Endothelial cell of hepatic sinusoid (primary cell): ENCODE measurements at regions not wholly inside any gene's neighbourhood (a gene's known extent, or its start where the extent isn't known, plus 50 kb on each side); places are given as distances from the start of the nearest gene placed in this dataset.
"Not testable (repeated sequence)": the region's sequence is repeated elsewhere in the genome, so short reads cannot be mapped to it uniquely, and the experiment has no call there.

Experiments used
- in situ Hi-C: cut with HindIII; loops from 2 replicates; pipeline ENCODE4 v1.10.0; 2017; ENCODE audit warnings: low sequenced_read_pairs

DNA sequence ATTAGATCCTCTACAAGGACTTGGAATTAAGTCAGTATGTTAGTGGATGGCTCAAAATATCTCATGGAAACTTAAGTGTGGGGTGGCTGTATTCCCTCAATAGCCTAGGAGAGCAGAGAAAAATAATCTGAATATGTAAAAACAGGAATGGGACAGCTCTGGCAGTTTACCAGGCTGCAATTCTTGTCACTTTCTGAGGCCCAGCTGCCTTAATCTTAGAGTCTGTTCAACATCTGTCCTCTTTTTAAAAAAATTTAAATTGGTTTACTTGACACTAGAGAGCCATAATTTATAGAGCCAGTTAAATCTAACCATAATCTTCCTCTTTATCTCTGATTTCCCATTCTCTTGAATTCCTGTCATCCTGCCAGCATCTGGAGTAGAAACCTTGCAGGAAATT is 109.2 kb upstream of the CXCL13 start:
- in situ Hi-C loops = no loop called here

- in situ Hi-C loops = no loop called here
These were observed 104.8 kb upstream of the CXCL13 start for GRCh38 chr4:77500801-77501200.

DNA sequence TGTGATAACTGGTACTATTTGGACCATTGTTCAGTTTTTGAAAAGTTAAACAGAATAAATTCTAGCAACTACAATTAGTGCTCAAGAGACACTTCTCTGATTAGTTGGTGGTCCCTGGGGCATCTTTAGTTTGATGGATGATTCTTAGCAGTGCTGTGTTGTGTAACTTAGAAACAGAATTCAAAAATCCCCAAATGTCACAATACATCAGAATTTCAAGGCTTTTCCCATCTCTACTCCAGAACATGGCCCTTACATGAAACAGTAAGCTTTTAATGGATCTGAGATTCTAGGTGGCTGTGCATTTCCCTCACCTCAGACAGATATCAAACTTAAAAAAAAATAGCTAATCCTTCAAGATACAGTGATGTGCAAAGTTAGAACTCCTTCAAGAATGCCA is 104.4 kb upstream of the CXCL13 start:
- in situ Hi-C loops = no loop called here

- in situ Hi-C loops = no loop called here
These were observed 103.8 kb upstream of the CXCL13 start for GRCh38 chr4:77501851-77502250.

DNA sequence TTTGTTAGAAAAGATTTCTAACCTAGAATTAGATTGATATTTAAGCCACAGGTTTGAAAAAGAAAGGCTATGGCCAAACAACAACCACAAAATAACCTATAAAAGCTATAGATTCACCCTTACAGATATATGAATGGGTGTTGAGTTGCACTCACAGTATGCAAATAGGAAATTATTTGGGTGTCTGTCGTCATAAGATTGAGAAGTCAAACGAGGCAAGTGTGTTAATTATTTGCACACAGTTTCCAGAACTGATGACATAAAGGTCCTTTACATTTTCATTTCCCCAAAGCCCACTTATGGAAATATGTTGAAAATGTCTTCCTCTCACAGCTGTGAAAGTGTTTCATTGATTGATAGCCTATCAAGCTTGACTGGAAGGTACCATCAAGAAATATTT is 101.2 kb upstream of the CXCL13 start:
- in situ Hi-C loops = no loop called here

- in situ Hi-C loops = no loop called here
These were observed 100.2 kb upstream of the CXCL13 start for GRCh38 chr4:77505275-77505957.

DNA sequence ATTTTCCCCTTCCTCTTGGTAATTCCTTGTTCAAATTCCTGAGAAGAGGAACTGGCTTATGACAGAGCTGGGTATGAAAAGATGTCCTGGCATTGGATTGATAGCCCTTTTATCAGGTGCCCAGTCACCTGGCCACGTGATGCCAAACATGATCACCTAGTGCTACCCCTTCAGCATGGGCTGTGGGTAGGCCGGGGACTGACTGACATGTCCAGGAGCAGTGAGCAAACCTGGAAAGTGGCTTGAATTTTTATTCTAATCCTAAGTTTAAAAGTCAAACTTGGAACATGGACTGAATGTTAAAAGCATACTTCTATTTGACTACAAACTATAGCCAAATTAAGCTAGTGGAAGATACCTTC is 99.7 kb upstream of the CXCL13 start:
- in situ Hi-C loops = no loop called here

DNA sequence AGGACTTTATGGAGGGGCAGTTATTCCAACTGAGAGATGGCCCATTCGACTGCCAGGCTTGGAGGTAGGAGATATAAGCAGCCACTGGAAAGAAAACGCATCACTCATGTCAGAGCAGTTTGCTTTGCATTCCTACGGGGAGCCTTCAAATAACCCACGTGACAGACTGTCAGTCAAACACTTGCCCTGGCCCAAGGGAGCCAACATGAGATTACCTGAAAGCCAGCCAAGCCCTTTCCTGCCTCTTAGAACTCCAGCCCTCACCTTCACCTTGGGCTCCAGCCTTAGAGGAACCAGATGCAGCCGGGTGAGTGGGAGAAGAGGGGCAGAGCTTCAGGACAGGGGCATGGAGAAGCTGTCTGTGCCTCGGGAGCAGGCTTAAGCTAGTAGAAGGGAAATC is 95.3 kb upstream of the CXCL13 start:
- in situ Hi-C loops = no loop called here

GRCh38 chr4:77525538-77525937 is 80.1 kb upstream of the CXCL13 start:
- in situ Hi-C loops = no loop called here

DNA sequence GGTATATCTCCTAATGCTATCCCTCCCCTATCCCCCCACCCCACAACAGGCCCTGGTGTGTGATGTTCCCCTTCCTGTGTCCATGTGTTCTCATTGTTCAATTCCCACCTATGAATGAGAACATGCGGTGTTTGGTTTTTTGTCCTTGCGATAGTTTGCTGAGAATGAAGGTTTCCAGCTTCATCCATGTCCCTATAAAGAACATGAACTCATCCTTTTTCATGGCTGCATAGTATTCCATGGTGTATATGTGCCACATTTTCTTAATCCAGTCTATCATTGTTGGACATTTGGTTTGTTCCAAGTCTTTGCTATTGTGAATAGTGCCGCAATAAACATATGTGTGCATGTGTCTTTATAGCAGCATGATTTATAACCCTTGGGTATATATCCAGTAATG is 77.7 kb upstream of the CXCL13 start:
- in situ Hi-C loops = not testable (repeated sequence)

GRCh38 chr4:77538144-77538543 is 67.5 kb upstream of the CXCL13 start:
- in situ Hi-C loops = no loop called here

DNA sequence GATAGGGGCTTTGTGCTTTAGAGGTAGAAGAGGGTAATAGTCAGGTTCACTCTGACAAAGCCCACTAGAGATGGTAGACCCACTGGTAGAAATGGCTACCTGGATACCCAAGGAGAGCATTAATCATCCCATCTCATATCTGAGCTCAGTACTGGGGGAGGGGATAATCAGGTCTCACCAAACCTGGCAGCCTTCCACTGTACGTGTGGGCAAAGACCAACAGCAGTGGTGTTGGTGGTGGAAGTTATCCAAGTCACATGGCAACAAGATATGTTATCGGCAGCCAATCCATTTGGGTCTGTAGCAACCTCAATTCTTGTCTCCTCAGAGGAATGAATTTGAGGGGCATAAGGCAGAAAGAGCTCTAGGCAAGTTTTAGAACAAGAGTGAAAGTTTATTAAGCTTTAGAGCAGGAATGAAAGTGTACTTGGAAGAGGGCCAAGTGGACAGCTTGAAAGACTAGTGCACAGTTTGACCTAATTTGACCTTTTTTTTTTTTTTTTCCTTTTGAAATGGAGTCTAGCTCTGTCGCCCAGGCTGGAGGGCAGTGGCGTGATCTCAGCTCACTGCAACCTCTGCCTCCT is 67.0 kb upstream of the CXCL13 start:
- in situ Hi-C loops = no loop called here
